ENCODE measurements at regions not wholly inside any gene's neighbourhood (a gene's known extent, or its start where the extent isn't known, plus 50 kb on each side); places are given as distances from the start of the nearest gene placed in this dataset.
"Not testable (repeated sequence)": the region's sequence is repeated elsewhere in the genome, so short reads cannot be mapped to it uniquely, and the experiment has no call there.

GRCh38 chrX:147228153-147228552 lies 413.6 kb upstream of the CXorf51A start:
- Histone ChIP-seq H4K20me1 (no peaks in the 10 kb centered on the region), H3K4me1 (no peaks in the 10 kb centered on the region), H3K27ac (no peak overlapping the region), H3K4me3 (no peak overlapping the region), H3K36me3 (no peaks in the 10 kb centered on the region), H3K9me3 (no peaks in the 10 kb centered on the region), H3K4me2 (no peak overlapping the region), H3K27me3 (peaks cover 67% of the 10 kb centered on the region), H3K9ac (no peak overlapping the region)
- TF ChIP-seq Cebpa-rat (IDR thresholded peaks at IDR 0.05): no peak

- Histone ChIP-seq H3K9ac (no peak overlapping the region), H3K4me2 (no peak overlapping the region), H4K20me1 (no peaks in the 10 kb centered on the region), H3K36me3 (no peaks in the 10 kb centered on the region), H3K4me1 (no peaks in the 10 kb centered on the region), H3K4me3 (no peak overlapping the region), H3K9me3 (no peaks in the 10 kb centered on the region), H3K27me3 (peaks cover 55% of the 10 kb centered on the region), H3K27ac (no peak overlapping the region)
- no peak for TF ChIP-seq Cebpa-rat (IDR thresholded peaks at IDR 0.05)
These were observed 412.3 kb upstream of the CXorf51A start for GRCh38 chrX:147226801-147227200.

- no peaks in the 10 kb centered on the region for H4K20me1 ChIP-seq
- H3K4me2 ChIP-seq: no peak overlapping the region
- H3K36me3 ChIP-seq: no peaks in the 10 kb centered on the region
- H3K4me3 ChIP-seq: no peak overlapping the region
- H3K9ac ChIP-seq: no peak overlapping the region
- H3K9me3 ChIP-seq: no peaks in the 10 kb centered on the region
- no peak overlapping the region for H3K27ac ChIP-seq
- no peaks in the 10 kb centered on the region for H3K4me1 ChIP-seq
- H3K27me3 ChIP-seq: peaks cover 53% of the 10 kb centered on the region
- TF ChIP-seq Cebpa-rat (IDR thresholded peaks at IDR 0.05): no peak
These were observed 402.8 kb upstream of the CXorf51A start for GRCh38 chrX:147217334-147217733.

GRCh38 chrX:147200494-147200893 lies 385.9 kb upstream of the CXorf51A start:
- not testable (repeated sequence) for H3K9me3 ChIP-seq, H3K4me3 ChIP-seq, H3K9ac ChIP-seq, H3K27ac ChIP-seq, H3K4me1 ChIP-seq, H4K20me1 ChIP-seq, H3K36me3 ChIP-seq, H3K4me2 ChIP-seq
- peaks cover 64% of the 10 kb centered on the region for H3K27me3 ChIP-seq

- no peaks in the 10 kb centered on the region for H3K36me3 ChIP-seq
- H3K9me3 ChIP-seq: peaks cover 10% of the 10 kb centered on the region
- no peaks in the 10 kb centered on the region for H3K4me1 ChIP-seq
- H3K4me2 ChIP-seq: no peak overlapping the region
- H3K27ac ChIP-seq: no peak overlapping the region
- no peak overlapping the region for H3K4me3 ChIP-seq
- no peak overlapping the region for H3K9ac ChIP-seq
- H4K20me1 ChIP-seq: no peaks in the 10 kb centered on the region
- no peak for TF ChIP-seq Cebpa-rat (IDR thresholded peaks at IDR 0.05)
- peaks cover 55% of the 10 kb centered on the region for H3K27me3 ChIP-seq
These were observed 376.8 kb upstream of the CXorf51A start for GRCh38 chrX:147191361-147191760.

- no peak overlapping the region for H3K4me3 ChIP-seq
- no peaks in the 10 kb centered on the region for H3K36me3 ChIP-seq
- no peak overlapping the region for H3K27ac ChIP-seq
- H3K9me3 ChIP-seq: no peaks in the 10 kb centered on the region
- H3K4me2 ChIP-seq: no peak overlapping the region
- H3K27me3 ChIP-seq: peaks cover 73% of the 10 kb centered on the region
- H3K9ac ChIP-seq: no peak overlapping the region
- no peak for TF ChIP-seq Cebpa-rat (IDR thresholded peaks at IDR 0.05)
- no peaks in the 10 kb centered on the region; the same call in 1 of the 2 replicates for H4K20me1 ChIP-seq
- no peaks in the 10 kb centered on the region for H3K4me1 ChIP-seq
These were observed 368.6 kb upstream of the CXorf51A start for GRCh38 chrX:147183161-147183560.

GRCh38 chrX:147180886-147181285 lies 366.3 kb upstream of the CXorf51A start:
- Histone ChIP-seq H3K4me2 (no peak overlapping the region), H3K9me3 (no peaks in the 10 kb centered on the region), H3K27me3 (peaks cover 79% of the 10 kb centered on the region), H4K20me1 (no peaks in the 10 kb centered on the region; the same call in 1 of the 2 replicates), H3K4me3 (no peak overlapping the region), H3K9ac (no peak overlapping the region), H3K36me3 (no peaks in the 10 kb centered on the region), H3K27ac (no peak overlapping the region), H3K4me1 (no peaks in the 10 kb centered on the region)
- no peak for TF ChIP-seq Cebpa-rat (IDR thresholded peaks at IDR 0.05)

GRCh38 chrX:147179625-147180024 lies 365.1 kb upstream of the CXorf51A start:
- Histone ChIP-seq H4K20me1 (no peaks in the 10 kb centered on the region; the same call in 1 of the 2 replicates), H3K27me3 (peaks cover 83% of the 10 kb centered on the region), H3K9me3 (no peaks in the 10 kb centered on the region), H3K36me3 (no peaks in the 10 kb centered on the region), H3K4me1 (no peaks in the 10 kb centered on the region), H3K4me2 (no peak overlapping the region), H3K27ac (no peak overlapping the region), H3K4me3 (no peak overlapping the region), H3K9ac (no peak overlapping the region)
- TF ChIP-seq Cebpa-rat (IDR thresholded peaks at IDR 0.05): no peak

- no peak overlapping the region for H3K4me3 ChIP-seq
- peaks cover 68% of the 10 kb centered on the region for H3K27me3 ChIP-seq
- TF ChIP-seq Cebpa-rat (IDR thresholded peaks at IDR 0.05): no peak
- H3K4me2 ChIP-seq: no peak overlapping the region
- H4K20me1 ChIP-seq: no peaks in the 10 kb centered on the region
- H3K27ac ChIP-seq: no peak overlapping the region
- H3K9me3 ChIP-seq: peaks cover 7% of the 10 kb centered on the region
- no peaks in the 10 kb centered on the region for H3K36me3 ChIP-seq
- no peaks in the 10 kb centered on the region for H3K4me1 ChIP-seq
- no peak overlapping the region for H3K9ac ChIP-seq
These were observed 360.0 kb upstream of the CXorf51A start for GRCh38 chrX:147174591-147174990.

GRCh38 chrX:147173594-147173993 lies 359.1 kb upstream of the CXorf51A start:
- peaks cover 7% of the 10 kb centered on the region for H3K9me3 ChIP-seq
- no peak overlapping the region for H3K9ac ChIP-seq
- no peaks in the 10 kb centered on the region for H3K4me1 ChIP-seq
- no peak for TF ChIP-seq Cebpa-rat (IDR thresholded peaks at IDR 0.05)
- H3K36me3 ChIP-seq: no peaks in the 10 kb centered on the region
- H3K27me3 ChIP-seq: peaks cover 70% of the 10 kb centered on the region
- H4K20me1 ChIP-seq: no peaks in the 10 kb centered on the region
- H3K27ac ChIP-seq: no peak overlapping the region
- H3K4me3 ChIP-seq: no peak overlapping the region
- no peak overlapping the region for H3K4me2 ChIP-seq

- no peak overlapping the region for H3K27ac ChIP-seq
- no peak for TF ChIP-seq Cebpa-rat (IDR thresholded peaks at IDR 0.05)
- no peaks in the 10 kb centered on the region for H4K20me1 ChIP-seq
- H3K4me2 ChIP-seq: no peak overlapping the region
- no peak overlapping the region for H3K4me3 ChIP-seq
- H3K36me3 ChIP-seq: no peaks in the 10 kb centered on the region
- H3K9me3 ChIP-seq: peaks cover 7% of the 10 kb centered on the region
- H3K27me3 ChIP-seq: peaks cover 64% of the 10 kb centered on the region
- H3K4me1 ChIP-seq: no peaks in the 10 kb centered on the region
- H3K9ac ChIP-seq: no peak overlapping the region
These were observed 356.4 kb upstream of the CXorf51A start for GRCh38 chrX:147170993-147171392.
